GM12878 (cell line): ENCODE measurements at regions not wholly inside any gene's neighbourhood (a gene's known extent, or its start where the extent isn't known, plus 50 kb on each side); places are given as distances from the start of the nearest gene placed in this dataset.
A peak's percentile ranks its signal among the peaks of the same experiment; 100 is the strongest.

Experiments used
- ATAC-seq: fragments of 200-7000 bp; cut with Tn5 transposase; 3 replicates; pipeline ENCODE4 v1.9.1; 2020; ENCODE audit warnings: mild to moderate bottlenecking, moderate library complexity
- BruUV-seq: library from RNA; stranded (reverse); fragments of 400-500 nt; replicated peaks from 2 replicates; lab custom pipeline; 2021; lab: Mats Ljungman, UMichigan
- CTCF ChIA-PET: fragments of 300-600 bp; sonication (Branson Sonifier 250); formaldehyde crosslinking; extraction: SDS; loops from one replicate; lab custom pipeline; 2021; ENCODE audit warnings: inconsistent platforms; lab: Yijun Ruan, JAX
- POLR2A ChIA-PET: fragments of 350-600 bp; formaldehyde crosslinking; extraction: SDS; loops from one replicate; lab custom pipeline; 2021; ENCODE audit warnings: inconsistent platforms; lab: Charles Lee
- RAD21 ChIA-PET: fragments of 300-600 bp; sonication (Branson Sonifier 250); formaldehyde crosslinking; loops from one replicate; lab custom pipeline; 2023; ENCODE audit warnings: antibody characterized with exemption; ENCODE audit not compliant: unreplicated experiment; lab: Charles Lee
- SMC1A ChIA-PET: fragments of 300-600 bp; sonication (Branson Sonifier 250); formaldehyde crosslinking; loops from one replicate; lab custom pipeline; 2023; ENCODE audit not compliant: unreplicated experiment, uncharacterized antibody; lab: Charles Lee
- DNase-seq: peaks from one replicate; pipeline ENCODE4 v3.0.0-alpha.2; 2011; ENCODE audit warnings: low read depth, low spot score
- FAIRE-seq: peaks from 3 replicates; lab custom pipeline; 2011; peaks lifted over from hg19 to GRCh38; lab: Jason Lieb, UNC
- H2AFZ ChIP-seq: 2 replicates; pipeline ENCODE4 v1.6.0; 2011; ENCODE audit warnings: low read depth, low read length, control low read depth; ENCODE audit not compliant: control insufficient read depth
- H3K27ac ChIP-seq: 2 replicates; pipeline ENCODE4 v1.5.1; 2011; ENCODE audit warnings: control low read depth; ENCODE audit not compliant: control insufficient read depth, insufficient read depth
- H3K27me3 ChIP-seq, 2 experiments: replicated peaks in 1 of 2; 2 replicates each; pipeline versions ENCODE4 v1.6.0 to v1.6.1; 2011; ENCODE audit warnings: low read length in 1 of 2; ENCODE audit not compliant: control insufficient read depth in 2 of 2, insufficient read depth in 2 of 2
- H3K36me3 ChIP-seq, 2 experiments: 2 replicates each; pipeline ENCODE4 v1.5.1; 2011; ENCODE audit warnings: low read length in 1 of 2; ENCODE audit not compliant: control insufficient read depth in 2 of 2, insufficient read depth in 2 of 2
- H3K4me1 ChIP-seq: 2 replicates; pipeline ENCODE4 v1.6.1; 2011; ENCODE audit warnings: mild to moderate bottlenecking, low read length, moderate library complexity, mixed read lengths; ENCODE audit not compliant: control insufficient read depth, insufficient read depth
- H3K4me2 ChIP-seq: 2 replicates; pipeline ENCODE4 v1.6.0; 2011; ENCODE audit warnings: control low read depth; ENCODE audit not compliant: control insufficient read depth, insufficient read depth
- H3K4me3 ChIP-seq: fragments of 200-600 bp; sonication (generic); 2 replicates; pipeline ENCODE4 v1.5.1; 2016
- H3K79me2 ChIP-seq: 2 replicates; pipeline ENCODE4 v1.6.0; 2011; ENCODE audit warnings: low read length; ENCODE audit not compliant: control insufficient read depth, insufficient read depth
- H3K9ac ChIP-seq: 2 replicates; pipeline ENCODE4 v1.8.0; 2011; ENCODE audit warnings: low read length, control low read depth, mixed read lengths; ENCODE audit not compliant: control insufficient read depth, insufficient read depth
- H3K9me3 ChIP-seq: replicated peaks from 3 replicates; pipeline ENCODE4 v1.5.1; 2011; ENCODE audit warnings: mild to moderate bottlenecking, low read length; ENCODE audit not compliant: control insufficient read depth, insufficient read depth
- H4K20me1 ChIP-seq: 2 replicates; pipeline ENCODE4 v1.6.0; 2011; ENCODE audit not compliant: control insufficient read depth, insufficient read depth
- ASH2L ChIP-seq: fragments of 300-600, 200-600 bp; sonication (generic); IDR thresholded peaks from 2 replicates; pipeline ENCODE4 v1.6.1; 2017; ENCODE audit warnings: low read depth, mild to moderate bottlenecking, borderline replicate concordance
- ATF7 ChIP-seq: fragments of 450-650 bp; IDR thresholded peaks from 2 replicates; pipeline ENCODE4 v1.6.1; 2016; ENCODE audit warnings: low read depth, mild to moderate bottlenecking
- CHD1 ChIP-seq: IDR thresholded peaks from 2 replicates; pipeline ENCODE4 v1.6.1; 2012; ENCODE audit warnings: low read depth, low read length, improper control_type of control experiment
- CHD4 ChIP-seq: fragments of 200-600 bp; sonication (generic); IDR thresholded peaks from 2 replicates; pipeline ENCODE4 v1.6.1; 2016; ENCODE audit warnings: mild to moderate bottlenecking
- KAT2A ChIP-seq: conservative IDR thresholded peaks from 2 replicates; pipeline ENCODE4 v1.6.1; 2011; ENCODE audit warnings: low read depth, low read length; ENCODE audit not compliant: control insufficient read depth
- MEF2A ChIP-seq: IDR thresholded peaks from 2 replicates; pipeline ENCODE4 v1.6.1; 2011; ENCODE audit warnings: low read depth, mild to moderate bottlenecking, low read length, moderate library complexity; ENCODE audit not compliant: insufficient read depth
- MEF2B ChIP-seq: fragments of 450-650 bp; IDR thresholded peaks from 2 replicates; pipeline ENCODE4 v1.6.1; 2018; ENCODE audit warnings: mild to moderate bottlenecking, moderate library complexity; ENCODE audit not compliant: partially characterized antibody, poor library complexity, severe bottlenecking
- MXI1 ChIP-seq: fragments of 150-350 bp; IDR thresholded peaks from 2 replicates; pipeline ENCODE4 v1.6.1; 2011; ENCODE audit warnings: low read depth, mild to moderate bottlenecking, inconsistent platforms, low read length, improper control_type of control experiment
- MYB ChIP-seq: fragments of 150-350 bp; IDR thresholded peaks from 2 replicates; pipeline ENCODE4 v1.6.1; 2014; ENCODE audit warnings: mild to moderate bottlenecking, low read depth, low read length, borderline replicate concordance
- NFIC ChIP-seq: IDR thresholded peaks from 2 replicates; pipeline ENCODE4 v1.6.1; 2012; ENCODE audit warnings: low read depth, mild to moderate bottlenecking, inconsistent platforms, low read length, moderate library complexity
- NR2C1 ChIP-seq: fragments of 450-650 bp; IDR thresholded peaks from 2 replicates; pipeline ENCODE4 v1.6.1; 2017; ENCODE audit warnings: antibody characterized with exemption, mild to moderate bottlenecking, moderate library complexity
- POLR2AphosphoS2 ChIP-seq: IDR thresholded peaks from 2 replicates; pipeline ENCODE4 v1.6.1; 2011; ENCODE audit warnings: low read depth, mild to moderate bottlenecking, low read length, improper control_type of control experiment, moderate library complexity
- POLR2AphosphoS5 ChIP-seq: IDR thresholded peaks from 2 replicates; pipeline ENCODE4 v1.6.1; 2011; ENCODE audit warnings: mild to moderate bottlenecking, low read length, inconsistent platforms
- RAD21 ChIP-seq: IDR thresholded peaks from 2 replicates; pipeline ENCODE4 v1.6.1; 2011; ENCODE audit warnings: mild to moderate bottlenecking, low read depth, low read length, moderate library complexity; ENCODE audit not compliant: insufficient read depth
- SMC3 ChIP-seq: IDR thresholded peaks from 2 replicates; pipeline ENCODE4 v1.6.1; 2011; ENCODE audit warnings: low read length, improper control_type of control experiment, borderline replicate concordance
- SUZ12 ChIP-seq: fragments of 200-600 bp; sonication (generic); IDR thresholded peaks from one replicate; pipeline ENCODE4 v1.6.1; 2018; ENCODE audit warnings: antibody characterized with exemption, mild to moderate bottlenecking; ENCODE audit not compliant: unreplicated experiment
- YBX1 ChIP-seq: fragments of 450-650 bp; IDR thresholded peaks from 2 replicates; pipeline ENCODE4 v1.6.1; 2016; ENCODE audit warnings: antibody characterized with exemption
- ZSCAN29 ChIP-seq: fragments of 450-650 bp; IDR thresholded peaks from 2 replicates; pipeline ENCODE4 v1.6.1; 2017; ENCODE audit warnings: mild to moderate bottlenecking, moderate library complexity
- WGBS: methylation state at CpG from one replicate; pipeline ENCODE4 v1.1.6; 2016; ENCODE audit warnings: low lambda C conversion rate; ENCODE audit not compliant: insufficient replicate concordance, insufficient coverage; ENCODE audit errors: missing lambda C conversion rate; 5-methylcytosine and 5-hydroxymethylcytosine counted together
- in situ Hi-C: fragments of 300-500 bp; cut with MboI; formaldehyde crosslinking; loops from 9 replicates; pipeline ENCODE4 v1.14.3; 2018; ENCODE audit warnings: mixed read lengths
- intact Hi-C: fragments of 100-400 bp; cut with micrococcal nuclease; formaldehyde crosslinking; loops from one replicate; pipeline ENCODE4 v1.14.2; 2022; ENCODE audit not compliant: unreplicated experiment
- TF ChIP-seq, protein P1 (sequence below), 3 experiments: IDR thresholded peaks in 2 of 3; conservative IDR thresholded peaks in 1 of 3; 2 replicates each; pipeline ENCODE4 v1.5.1; 2011; ENCODE audit warnings: low read depth in 3 of 3, low read length in 3 of 3, mild to moderate bottlenecking in 3 of 3, control low read depth in 2 of 3, moderate library complexity in 2 of 3, inconsistent platforms in 1 of 3, mixed read lengths in 1 of 3; ENCODE audit not compliant: control insufficient read depth in 2 of 3, insufficient read depth in 1 of 3; ENCODE audit errors: extremely low read depth in 1 of 3
- TF ChIP-seq, protein P2 (sequence below): fragments of 450-650 bp; IDR thresholded peaks from 2 replicates; pipeline ENCODE4 v1.6.1; 2017; ENCODE audit warnings: mild to moderate bottlenecking, low read depth, inconsistent platforms; ENCODE audit not compliant: poor library complexity, severe bottlenecking

GRCh38 chr2:105521176-105521575, 122.3 kb upstream of the FHL2 start:
- no peaks in the 10 kb centered on the region for H4K20me1 ChIP-seq
- no peaks in the 10 kb centered on the region for H3K27me3 ChIP-seq
- intact Hi-C loops (loop anchor here (1.0 kb wide), 1 partner anchor 152 kb away; no protein-coding TSS in a partner anchor), in situ Hi-C loops (loop anchor here (5.0 kb wide), 1 partner anchor 149 kb away; no protein-coding TSS in a partner anchor)
- H3K79me2 ChIP-seq, result no peaks in the 10 kb centered on the region
- no peak for DNase-seq
- ChIA-PET CTCF (interaction anchor here (0.7 to 7.0 kb wide), 10 partner anchors 16 to 234 kb away, joined by 3 to 95 read pairs (median 4); no protein-coding TSS in a partner anchor), RAD21 (interaction anchor here (1.0 to 2.2 kb wide), 3 partner anchors 108 to 155 kb away, joined by 3 to 9 read pairs (median 4); no protein-coding TSS in a partner anchor)
- no peaks in the 10 kb centered on the region for H3K36me3 ChIP-seq
- H3K4me2 ChIP-seq, result no peak overlapping the region
- TF ChIP-seq POLR2AphosphoS5 (no peak), RAD21 (peak; percentile 45; the same call in 1 of the 2 replicates), KAT2A (no peak), MEF2B (no peak), ZSCAN29 (no peak), CHD4 (no peak), CHD1 (no peak), POLR2AphosphoS2 (no peak), NFIC (no peak), ATF7 (no peak), MEF2A (no peak), MYB (no peak), NR2C1 (no peak), SUZ12 (no peak), MXI1 (no peak), YBX1 (no peak), ASH2L (no peak), SMC3 (peak; percentile 61; the same call in 1 of the 2 replicates)
- TF ChIP-seq, protein P1, sequence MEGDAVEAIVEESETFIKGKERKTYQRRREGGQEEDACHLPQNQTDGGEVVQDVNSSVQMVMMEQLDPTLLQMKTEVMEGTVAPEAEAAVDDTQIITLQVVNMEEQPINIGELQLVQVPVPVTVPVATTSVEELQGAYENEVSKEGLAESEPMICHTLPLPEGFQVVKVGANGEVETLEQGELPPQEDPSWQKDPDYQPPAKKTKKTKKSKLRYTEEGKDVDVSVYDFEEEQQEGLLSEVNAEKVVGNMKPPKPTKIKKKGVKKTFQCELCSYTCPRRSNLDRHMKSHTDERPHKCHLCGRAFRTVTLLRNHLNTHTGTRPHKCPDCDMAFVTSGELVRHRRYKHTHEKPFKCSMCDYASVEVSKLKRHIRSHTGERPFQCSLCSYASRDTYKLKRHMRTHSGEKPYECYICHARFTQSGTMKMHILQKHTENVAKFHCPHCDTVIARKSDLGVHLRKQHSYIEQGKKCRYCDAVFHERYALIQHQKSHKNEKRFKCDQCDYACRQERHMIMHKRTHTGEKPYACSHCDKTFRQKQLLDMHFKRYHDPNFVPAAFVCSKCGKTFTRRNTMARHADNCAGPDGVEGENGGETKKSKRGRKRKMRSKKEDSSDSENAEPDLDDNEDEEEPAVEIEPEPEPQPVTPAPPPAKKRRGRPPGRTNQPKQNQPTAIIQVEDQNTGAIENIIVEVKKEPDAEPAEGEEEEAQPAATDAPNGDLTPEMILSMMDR (IDR thresholded peaks at IDR 0.05 in 2 of 3, conservative IDR thresholded peaks at IDR 0.05 in 1 of 3; ENCODE audit: control insufficient read depth in 2 of 3, extremely low read depth in 1 of 3, insufficient read depth in 1 of 3, low read depth in 3 of 3, low read length in 3 of 3), result peak in 2 of 3 experiments; percentile 31 to 39; a peak in 3 of 6 replicates
- TF ChIP-seq, protein P2, sequence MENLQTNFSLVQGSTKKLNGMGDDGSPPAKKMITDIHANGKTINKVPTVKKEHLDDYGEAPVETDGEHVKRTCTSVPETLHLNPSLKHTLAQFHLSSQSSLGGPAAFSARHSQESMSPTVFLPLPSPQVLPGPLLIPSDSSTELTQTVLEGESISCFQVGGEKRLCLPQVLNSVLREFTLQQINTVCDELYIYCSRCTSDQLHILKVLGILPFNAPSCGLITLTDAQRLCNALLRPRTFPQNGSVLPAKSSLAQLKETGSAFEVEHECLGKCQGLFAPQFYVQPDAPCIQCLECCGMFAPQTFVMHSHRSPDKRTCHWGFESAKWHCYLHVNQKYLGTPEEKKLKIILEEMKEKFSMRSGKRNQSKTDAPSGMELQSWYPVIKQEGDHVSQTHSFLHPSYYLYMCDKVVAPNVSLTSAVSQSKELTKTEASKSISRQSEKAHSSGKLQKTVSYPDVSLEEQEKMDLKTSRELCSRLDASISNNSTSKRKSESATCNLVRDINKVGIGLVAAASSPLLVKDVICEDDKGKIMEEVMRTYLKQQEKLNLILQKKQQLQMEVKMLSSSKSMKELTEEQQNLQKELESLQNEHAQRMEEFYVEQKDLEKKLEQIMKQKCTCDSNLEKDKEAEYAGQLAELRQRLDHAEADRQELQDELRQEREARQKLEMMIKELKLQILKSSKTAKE, result no peak
- TF ChIP-seq, all 136 proteins: peak for 3
- no peak for ATAC-seq
- POLR2A ChIA-PET, result interaction anchor here (0.6 kb wide), 2 partner anchors 66 to 156 kb away, joined by 3 read pairs; no protein-coding TSS in a partner anchor
- no TSS peak for BruUV-seq
- Histone ChIP-seq H3K9ac (no peak overlapping the region), H3K4me3 (no peak overlapping the region), H3K27ac (no peak overlapping the region), H3K4me1 (no peaks in the 10 kb centered on the region), H2AFZ (no peak overlapping the region), H3K9me3 (no peaks in the 10 kb centered on the region)
- 0% methylated on average over 1 of the region's 1 CpG for WGBS
- FAIRE-seq, result peak; percentile 18
- SMC1A ChIA-PET, result interaction anchor here (1.0 to 2.5 kb wide), 4 partner anchors 146 to 176 kb away, joined by 3 to 27 read pairs (median 4); no protein-coding TSS in a partner anchor
